ENCODE measurements at regions not wholly inside any gene's neighbourhood (a gene's known extent, or its start where the extent isn't known, plus 50 kb on each side); places are given as distances from the start of the nearest gene placed in this dataset.
"Not testable (repeated sequence)": the region's sequence is repeated elsewhere in the genome, so short reads cannot be mapped to it uniquely, and the experiment has no call there.

GRCh38 chr5:32928761-32929160 is 217.6 kb downstream of the NPR3 start:
- no peak overlapping the region for H2AFZ ChIP-seq (ENCODE audit: low read depth)
- WGBS (ENCODE audit: low lambda C conversion rate): 11% methylated on average over 2 of the region's 2 CpGs
- H4K20me1 ChIP-seq (ENCODE audit: insufficient read depth): no peaks in the 10 kb centered on the region
- H3K9me3 ChIP-seq: no peaks in the 10 kb centered on the region
- H3K4me1 ChIP-seq (ENCODE audit: control insufficient read depth in 1 of 2, insufficient read depth in 2 of 2, low read depth in 1 of 2, low read length in 1 of 2): 0 out of 4 replicates have a peak, but pooled peaks cover 0 to 14% of the 10 kb centered on the region in 2 experiments
- peaks cover 10% of the 10 kb centered on the region for H3K79me2 ChIP-seq (ENCODE audit: insufficient read depth)
- H3K27me3 ChIP-seq (ENCODE audit: insufficient read depth): no peaks in the 10 kb centered on the region
- ChIA-PET POLR2A (no interaction called here), CTCF (no interaction called here)
- no peak overlapping the region for H3K9ac ChIP-seq
- peak; percentile 39; the same call in 1 of the 2 replicates for TF ChIP-seq FOSL2 (IDR thresholded peaks at IDR 0.05; ENCODE audit: borderline replicate concordance, low read depth)
- no peak for TF ChIP-seq GABPA (IDR thresholded peaks at IDR 0.05; ENCODE audit: low read depth)
- 0 out of 2 replicates have a peak overlapping the region, but pooled peaks have one; percentile 40 for H3K4me2 ChIP-seq
- no peaks in the 10 kb centered on the region for H3K9me2 ChIP-seq
- peaks cover 0 to 20% of the 10 kb centered on the region in 2 experiments for H3K36me3 ChIP-seq (replicated peaks in 1 of 2; ENCODE audit: control insufficient read depth in 1 of 2, insufficient read depth in 2 of 2, low read length in 1 of 2)
- peaks cover 24% of the 10 kb centered on the region for H3F3A ChIP-seq (replicated peaks; ENCODE audit: insufficient read depth)
- H3K4me3 ChIP-seq (ENCODE audit: low read depth in 2 of 2, low read length in 1 of 2): no peak overlapping the region
- H3K27ac ChIP-seq (ENCODE audit: low read depth in 2 of 2, low read length in 1 of 2): peak overlapping the region in 1 of 2 experiments; percentile 41; a peak in 2 of 4 replicates
- no peak for DNase-seq

GRCh38 chr5:32931438-32931837 is 220.3 kb downstream of the NPR3 start:
- DNase-seq; H3K9ac ChIP-seq; H3K27me3 ChIP-seq (ENCODE audit: insufficient read depth); H3K9me3 ChIP-seq; CTCF ChIA-PET; H3K9me2 ChIP-seq; H3K4me2 ChIP-seq; H3K36me3 ChIP-seq (replicated peaks in 1 of 2; ENCODE audit: control insufficient read depth in 1 of 2, insufficient read depth in 2 of 2, low read length in 1 of 2); H4K20me1 ChIP-seq (ENCODE audit: insufficient read depth); H3K27ac ChIP-seq (ENCODE audit: low read depth in 2 of 2, low read length in 1 of 2); H3K4me3 ChIP-seq (ENCODE audit: low read depth in 2 of 2, low read length in 1 of 2); POLR2A ChIA-PET; H2AFZ ChIP-seq (ENCODE audit: low read depth): not testable (repeated sequence)
- 0 out of 4 replicates have a peak, but pooled peaks cover 0 to 14% of the 10 kb centered on the region in 2 experiments for H3K4me1 ChIP-seq (ENCODE audit: control insufficient read depth in 1 of 2, insufficient read depth in 2 of 2, low read depth in 1 of 2, low read length in 1 of 2)
- H3F3A ChIP-seq (replicated peaks; ENCODE audit: insufficient read depth): peaks cover 14% of the 10 kb centered on the region
- 70% methylated on average over 1 of the region's 1 CpG for WGBS (ENCODE audit: low lambda C conversion rate)
- peaks cover 10% of the 10 kb centered on the region for H3K79me2 ChIP-seq (ENCODE audit: insufficient read depth)

GRCh38 chr5:32932241-32932935 is 221.3 kb downstream of the NPR3 start:
- Histone ChIP-seq H3K4me1 (ENCODE audit: control insufficient read depth in 1 of 2, insufficient read depth in 2 of 2, low read depth in 1 of 2, low read length in 1 of 2) (0 out of 4 replicates have a peak, but pooled peaks cover 0 to 14% of the 10 kb centered on the region in 2 experiments), H3F3A (replicated peaks; ENCODE audit: insufficient read depth) (peaks cover 14% of the 10 kb centered on the region), H3K79me2 (ENCODE audit: insufficient read depth) (peaks cover 10% of the 10 kb centered on the region), H4K20me1 (ENCODE audit: insufficient read depth) (no peaks in the 10 kb centered on the region), H3K4me3 (ENCODE audit: low read depth in 2 of 2, low read length in 1 of 2) (no peak overlapping the region), H3K9ac (no peak overlapping the region), H2AFZ (ENCODE audit: low read depth) (no peak overlapping the region), H3K9me3 (no peaks in the 10 kb centered on the region), H3K9me2 (no peaks in the 10 kb centered on the region), H3K27me3 (ENCODE audit: insufficient read depth) (no peaks in the 10 kb centered on the region), H3K36me3 (replicated peaks in 1 of 2; ENCODE audit: control insufficient read depth in 1 of 2, insufficient read depth in 2 of 2, low read length in 1 of 2) (peaks cover 0 to 9% of the 10 kb centered on the region in 2 experiments), H3K4me2 (no peak overlapping the region), H3K27ac (ENCODE audit: low read depth in 2 of 2, low read length in 1 of 2) (peak overlapping the region in 1 of 2 experiments; percentile 49; a peak in 2 of 4 replicates)
- POLR2A ChIA-PET: no interaction called here
- CTCF ChIA-PET: no interaction called here
- DNase-seq: no peak
- WGBS (ENCODE audit: low lambda C conversion rate): 61% methylated on average over 4 of the region's 4 CpGs
- TF ChIP-seq CHD2 (IDR thresholded peaks at IDR 0.05; ENCODE audit: low read length, partially characterized antibody) (no peak), CTCF (IDR thresholded peaks at IDR 0.05) (no peak), ELF1 (IDR thresholded peaks at IDR 0.05) (no peak), RAD21 (IDR thresholded peaks at IDR 0.05; ENCODE audit: low read length) (no peak)
